Transverse colon (tissue), 4 donors: ENCODE measurements at regions not wholly inside any gene's neighbourhood (a gene's known extent, or its start where the extent isn't known, plus 50 kb on each side); places are given as distances from the start of the nearest gene placed in this dataset.

Experiments used
- DNase-seq: peaks from one replicate; pipeline ENCODE4 v3.0.0-alpha.2; 2019
- H3K27ac ChIP-seq, 4 donors: fragments of 200-600 bp; sonication (generic); 2 replicates each; pipeline ENCODE4 v1.5.1; 2016 to 2018; ENCODE audit warnings: inconsistent platforms in 4 of 4
- H3K27me3 ChIP-seq: fragments of 200-600 bp; sonication (generic); 2 replicates; pipeline ENCODE4 v1.5.1; 2017; ENCODE audit warnings: inconsistent platforms
- H3K36me3 ChIP-seq, 4 donors: fragments of 200-600 bp; sonication (generic); 2 replicates each; pipeline ENCODE4 v1.5.1; 2017 to 2019; ENCODE audit warnings: inconsistent platforms in 4 of 4
- H3K4me1 ChIP-seq, 4 donors: fragments of 200-600 bp; sonication (generic); 2 replicates each; pipeline ENCODE4 v1.5.1; 2017 to 2020; ENCODE audit warnings: inconsistent platforms in 4 of 4
- H3K4me3 ChIP-seq, 4 donors: fragments of 200-600 bp; sonication (generic); 1 replicate in 1 of 4; 2 replicates in 3 of 4; pipeline versions ENCODE4 v1.5.1 to v1.6.1; 2017 to 2019; ENCODE audit warnings: inconsistent platforms in 4 of 4
- H3K9me3 ChIP-seq, 2 donors: fragments of 200-600 bp; sonication (generic); 2 replicates each; pipeline ENCODE4 v1.5.1; 2017 to 2019; ENCODE audit warnings: inconsistent platforms in 2 of 2
- EP300 ChIP-seq: sonication (generic); formaldehyde crosslinking; IDR thresholded peaks from one replicate; pipeline ENCODE4 v1.6.1; 2017; ENCODE audit warnings: antibody characterized with exemption, low read depth
- POLR2A ChIP-seq: fragments of 450-650 bp; IDR thresholded peaks from one replicate; pipeline ENCODE4 v1.6.1; 2016; ENCODE audit warnings: antibody characterized with exemption, mild to moderate bottlenecking, moderate library complexity
- POLR2AphosphoS5 ChIP-seq, 3 donors: sonication (generic); formaldehyde crosslinking; IDR thresholded peaks; one replicate each; pipeline ENCODE4 v1.6.1; 2016; ENCODE audit warnings: antibody characterized with exemption in 3 of 3
- WGBS, 2 donors: methylation state at CpG; one replicate each; pipeline ENCODE4 v1.1.5; 2018; ENCODE audit warnings: low coverage in 1 of 2; 5-methylcytosine and 5-hydroxymethylcytosine counted together
- in situ Hi-C, 4 donors: fragments of 200-750 bp; cut with MboI; loops; one replicate each; pipeline versions ENCODE4 v1.15.0 to v1.15.1; 2017; ENCODE audit warnings: low sequenced_read_pairs in 3 of 4, low pct_ligation_motif_present in 1 of 4, low pct_unique_long_range_greater_than_20kb in 1 of 4
- intact Hi-C: fragments of 100-400 bp; cut with DNase I; formaldehyde crosslinking; loops from one replicate; pipeline ENCODE4 v1.15.1; 2023; ENCODE audit warnings: low total_unique reads
- TF ChIP-seq, protein P1 (sequence below), 5 experiments: fragments of 200-600 bp in 3 of 5; fragments of 450-650 bp in 2 of 5; sonication (generic) in 3 of 5; IDR thresholded peaks; 1 replicate in 2 of 5; 2 replicates in 3 of 5; pipeline ENCODE4 v1.5.1; 2016 to 2017; ENCODE audit warnings: antibody characterized with exemption in 5 of 5, inconsistent platforms in 3 of 5, mild to moderate bottlenecking in 2 of 5, moderate library complexity in 1 of 5

DNA sequence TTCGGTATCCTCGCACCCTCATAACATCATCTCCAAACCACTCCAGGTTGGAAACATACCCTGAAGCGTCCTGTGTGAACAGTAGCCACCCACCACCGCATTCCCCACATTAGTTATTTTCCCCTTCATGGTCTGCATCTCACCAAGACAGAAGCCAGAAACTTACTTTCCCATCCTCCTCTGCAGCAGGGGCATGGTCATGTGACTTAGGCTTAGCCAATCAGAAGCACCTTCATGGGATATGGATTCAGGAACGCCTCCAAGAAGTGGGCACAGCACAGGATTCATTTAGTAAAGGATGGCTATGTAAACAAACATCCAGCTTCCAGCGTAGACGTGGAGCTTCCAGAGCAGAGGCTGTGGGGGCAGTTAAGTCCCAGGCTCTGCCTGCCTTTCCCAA is 130.3 kb downstream of the AXIN2 start:
- peaks cover 4 to 6% of the 10 kb centered on the region in 2 donors for H3K9me3 ChIP-seq
- TF ChIP-seq POLR2A: no peak
- H3K4me1 ChIP-seq: peaks cover 0 to 4% (median 0%) of the 10 kb centered on the region in 4 donors
- no peaks in the 10 kb centered on the region for H3K36me3 ChIP-seq
- no peak for DNase-seq
- no peak overlapping the region for H3K27ac ChIP-seq
- no peak overlapping the region for H3K4me3 ChIP-seq
- WGBS, 2 donors: 83 to 89% methylated on average over 3 to 7 of the region's 7 CpGs
- intact Hi-C loops (no loop called here), in situ Hi-C loops (no loop called here)
- H3K27me3 ChIP-seq: no peaks in the 10 kb centered on the region

DNA sequence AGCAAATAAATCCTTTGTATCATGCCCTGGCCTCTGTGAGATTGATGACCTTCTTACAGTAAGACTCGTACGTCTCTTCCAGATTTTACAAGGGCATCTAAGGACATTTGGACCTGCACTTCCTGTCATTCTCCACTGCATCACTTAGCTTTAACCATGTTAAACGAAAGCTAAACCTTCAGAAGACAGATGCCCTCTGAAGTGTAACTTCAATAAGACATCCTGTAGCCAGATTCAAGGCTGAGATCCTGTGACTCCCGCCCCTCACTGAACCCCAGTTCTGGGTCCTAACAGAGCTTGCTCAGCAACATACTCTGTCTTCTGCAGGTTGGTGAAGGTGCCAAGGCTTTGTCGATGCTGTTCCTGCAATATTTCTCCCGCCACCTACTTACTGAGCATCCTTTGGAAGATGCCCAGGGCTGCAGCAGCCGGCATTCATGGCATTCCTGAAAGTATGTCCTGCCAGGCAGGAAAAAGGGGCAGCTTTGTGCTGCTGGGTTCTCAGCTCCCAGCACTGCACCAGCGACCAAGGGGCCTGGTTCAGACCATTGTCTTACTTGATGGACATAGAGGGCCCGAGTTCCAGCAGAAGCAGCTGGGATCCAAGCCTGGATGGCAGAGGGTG is 131.1 kb downstream of the AXIN2 start:
- H3K36me3 ChIP-seq: no peaks in the 10 kb centered on the region
- 68 to 80% methylated on average over 1 to 9 of the region's 9 CpGs for WGBS, 2 donors
- in situ Hi-C loops (no loop called here), intact Hi-C loops (no loop called here)
- H3K4me1 ChIP-seq: peaks cover 0 to 4% (median 0%) of the 10 kb centered on the region in 4 donors
- H3K27ac ChIP-seq: no peak overlapping the region
- no peak for DNase-seq
- no peak for TF ChIP-seq POLR2A
- no peak for TF ChIP-seq EP300
- TF ChIP-seq, protein P1, sequence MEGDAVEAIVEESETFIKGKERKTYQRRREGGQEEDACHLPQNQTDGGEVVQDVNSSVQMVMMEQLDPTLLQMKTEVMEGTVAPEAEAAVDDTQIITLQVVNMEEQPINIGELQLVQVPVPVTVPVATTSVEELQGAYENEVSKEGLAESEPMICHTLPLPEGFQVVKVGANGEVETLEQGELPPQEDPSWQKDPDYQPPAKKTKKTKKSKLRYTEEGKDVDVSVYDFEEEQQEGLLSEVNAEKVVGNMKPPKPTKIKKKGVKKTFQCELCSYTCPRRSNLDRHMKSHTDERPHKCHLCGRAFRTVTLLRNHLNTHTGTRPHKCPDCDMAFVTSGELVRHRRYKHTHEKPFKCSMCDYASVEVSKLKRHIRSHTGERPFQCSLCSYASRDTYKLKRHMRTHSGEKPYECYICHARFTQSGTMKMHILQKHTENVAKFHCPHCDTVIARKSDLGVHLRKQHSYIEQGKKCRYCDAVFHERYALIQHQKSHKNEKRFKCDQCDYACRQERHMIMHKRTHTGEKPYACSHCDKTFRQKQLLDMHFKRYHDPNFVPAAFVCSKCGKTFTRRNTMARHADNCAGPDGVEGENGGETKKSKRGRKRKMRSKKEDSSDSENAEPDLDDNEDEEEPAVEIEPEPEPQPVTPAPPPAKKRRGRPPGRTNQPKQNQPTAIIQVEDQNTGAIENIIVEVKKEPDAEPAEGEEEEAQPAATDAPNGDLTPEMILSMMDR (IDR thresholded peaks at IDR 0.05): no peak
- TF ChIP-seq POLR2AphosphoS5 (IDR thresholded peaks at IDR 0.05): no peak
- H3K27me3 ChIP-seq: no peaks in the 10 kb centered on the region
- H3K9me3 ChIP-seq: peaks cover 4 to 6% of the 10 kb centered on the region in 2 donors
- H3K4me3 ChIP-seq: no peak overlapping the region

DNA sequence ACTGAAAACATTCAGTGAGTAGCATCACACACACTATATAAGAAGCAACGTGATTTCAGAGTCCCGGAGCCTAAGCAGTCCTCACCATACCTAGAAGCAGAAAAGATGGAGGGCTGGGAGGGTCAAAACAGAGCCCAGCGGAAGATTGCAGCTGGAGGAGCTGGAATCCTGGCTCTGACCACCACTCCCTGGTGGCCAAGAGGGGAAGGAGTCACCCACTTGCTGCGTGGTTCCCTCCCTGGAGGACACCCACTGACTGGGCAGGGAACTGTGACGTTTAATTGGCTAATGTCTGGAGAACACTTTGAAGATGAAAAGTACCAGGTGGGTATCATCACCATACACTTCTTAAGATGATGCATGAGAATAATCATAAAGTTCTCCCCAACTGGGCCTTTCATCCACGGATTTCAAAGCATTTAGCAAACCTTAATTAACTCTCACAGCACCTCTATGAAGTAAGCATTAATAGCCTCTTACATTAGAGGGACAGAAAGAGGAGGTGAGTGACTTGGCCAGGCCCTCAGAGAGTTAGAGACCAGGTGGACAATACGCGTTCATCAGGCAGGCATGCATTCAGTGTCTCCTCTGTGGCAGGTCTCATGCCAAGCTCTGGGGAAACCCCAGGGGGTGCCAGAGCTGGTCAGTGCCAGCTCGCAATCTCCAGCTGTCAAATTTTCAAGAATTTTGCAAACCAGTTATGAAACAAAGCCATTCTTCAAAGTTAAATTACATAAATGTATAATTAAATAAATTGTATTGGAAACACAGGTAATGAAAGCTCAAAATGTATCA is 137.9 kb downstream of the AXIN2 start:
- Histone ChIP-seq H3K27ac (no peak overlapping the region), H3K4me3 (no peak overlapping the region), H3K4me1 (no peaks in the 10 kb centered on the region), H3K36me3 (no peaks in the 10 kb centered on the region), H3K9me3 (no peaks in the 10 kb centered on the region), H3K27me3 (no peaks in the 10 kb centered on the region)
- intact Hi-C loops: no loop called here
- in situ Hi-C loops: no loop called here
- WGBS, 2 donors: 61 to 64% methylated on average over 6 to 9 of the region's 9 CpGs
- DNase-seq: no peak
- TF ChIP-seq POLR2AphosphoS5 (IDR thresholded peaks at IDR 0.05) (no peak), EP300 (no peak), POLR2A (no peak)
- TF ChIP-seq, protein P1 (IDR thresholded peaks at IDR 0.05): no peak

DNA sequence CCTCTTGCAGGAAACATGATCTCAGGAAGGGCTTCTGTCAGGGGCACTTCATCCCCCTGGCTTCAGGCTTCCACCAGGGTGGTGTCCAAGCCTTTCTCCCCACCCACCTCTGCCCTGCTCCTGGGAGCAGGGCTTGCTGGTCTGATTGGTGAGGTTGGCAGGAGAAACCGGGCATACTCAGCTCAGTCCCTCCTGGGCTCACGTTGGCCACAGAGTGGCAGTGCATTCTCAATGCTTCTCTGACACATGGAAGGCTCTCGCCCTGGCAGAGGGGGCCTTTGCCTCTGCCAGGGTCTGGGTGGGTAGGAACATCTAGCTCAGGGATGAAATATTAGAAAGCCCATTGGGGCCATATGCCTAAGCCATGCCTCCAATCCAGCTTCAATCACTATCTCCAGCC is 142.8 kb downstream of the AXIN2 start:
- DNase-seq: peak; percentile 22
- in situ Hi-C loops (loop anchor here in 1 of 4 donors (10.0 kb wide), 1 partner anchor 136 kb away; no protein-coding TSS in a partner anchor), intact Hi-C loops (no loop called here)
- no peak overlapping the region for H3K4me3 ChIP-seq
- H3K27ac ChIP-seq: no peak overlapping the region
- H3K4me1 ChIP-seq: peaks cover 0 to 8% (median 2%) of the 10 kb centered on the region in 4 donors
- H3K27me3 ChIP-seq: no peaks in the 10 kb centered on the region
- H3K9me3 ChIP-seq: no peaks in the 10 kb centered on the region
- WGBS, 2 donors: 29% methylated on average over 3 of the region's 3 CpGs; no CpG with 5 or more reads in 1 of the 2 donors
- TF ChIP-seq, protein P1 (IDR thresholded peaks at IDR 0.05): peak in 2 of 5 experiments; percentile 10 to 20
- TF ChIP-seq POLR2AphosphoS5 (IDR thresholded peaks at IDR 0.05): no peak
- no peaks in the 10 kb centered on the region for H3K36me3 ChIP-seq
